HL-60 (cell line): ENCODE measurements at regions not wholly inside any gene's neighbourhood (a gene's known extent, or its start where the extent isn't known, plus 50 kb on each side); places are given as distances from the start of the nearest gene placed in this dataset.

Source experiments
- DNase-seq, 2 experiments: peaks; one replicate each; pipeline ENCODE4 v3.0.0-alpha.2; 2010 to 2020; ENCODE audit warnings: low read depth in 1 of 2, low spot score in 1 of 2
- H3K27ac ChIP-seq: fragments of 250-450 bp; sonication (Bioruptor Pico); replicated peaks from 2 replicates; pipeline ENCODE4 v1.5.1; 2020; ENCODE audit warnings: mild to moderate bottlenecking, moderate library complexity
- H3K27me3 ChIP-seq: fragments of 250-450 bp; sonication (Bioruptor Pico); 2 replicates; pipeline ENCODE4 v1.5.1; 2021; ENCODE audit warnings: mild to moderate bottlenecking, moderate library complexity; ENCODE audit not compliant: insufficient read depth, poor library complexity, severe bottlenecking
- H3K4me3 ChIP-seq: replicated peaks from 2 replicates; pipeline ENCODE4 v1.5.1; 2011; ENCODE audit warnings: mild to moderate bottlenecking, control low read depth, low read length; ENCODE audit not compliant: insufficient read depth
- CTCF ChIP-seq: IDR thresholded peaks from one replicate; pipeline ENCODE4 v1.5.1; 2011; ENCODE audit warnings: low read length, control low read depth, inconsistent platforms; ENCODE audit not compliant: insufficient read depth
- GABPA ChIP-seq: IDR thresholded peaks from 2 replicates; pipeline ENCODE4 v1.6.1; 2012; ENCODE audit warnings: low read depth
- POLR2AphosphoS5 ChIP-seq: IDR thresholded peaks from 2 replicates; pipeline ENCODE4 v1.6.1; 2012; ENCODE audit warnings: low read depth
- REST ChIP-seq: IDR thresholded peaks from 2 replicates; pipeline ENCODE4 v1.6.1; 2012; ENCODE audit warnings: low read depth; ENCODE audit not compliant: insufficient replicate concordance
- SPI1 ChIP-seq: IDR thresholded peaks from 2 replicates; pipeline ENCODE4 v1.6.1; 2012; ENCODE audit warnings: low read depth, mild to moderate bottlenecking, borderline replicate concordance

- Histone ChIP-seq H3K27me3 (no peaks in the 10 kb centered on the region), H3K27ac (no peak overlapping the region), H3K4me3 (no peak overlapping the region)
- DNase-seq: no peak
- TF ChIP-seq CTCF: no peak
- no peak for TF ChIP-seq GABPA
- no peak for TF ChIP-seq REST
- TF ChIP-seq POLR2AphosphoS5: no peak
- no peak for TF ChIP-seq SPI1
Observed at GRCh38 chr7:16936626-16937422, 55.0 kb upstream of the AGR3 start.

- H3K27ac ChIP-seq: no peak overlapping the region
- no peak for DNase-seq
Observed at GRCh38 chr7:16939161-16939560, 57.4 kb upstream of the AGR3 start.

More at GRCh38 chr7:16939161-16939560, 57.4 kb upstream of the AGR3 start:
- Histone ChIP-seq H3K4me3 (no peak overlapping the region), H3K27me3 (no peaks in the 10 kb centered on the region)
- TF ChIP-seq POLR2AphosphoS5: no peak
- TF ChIP-seq REST: no peak
- no peak for TF ChIP-seq SPI1
- TF ChIP-seq CTCF: no peak
- no peak for TF ChIP-seq GABPA
